GM12878 (cell line): ENCODE measurements at regions not wholly inside any gene's neighbourhood (a gene's known extent, or its start where the extent isn't known, plus 50 kb on each side); places are given as distances from the start of the nearest gene placed in this dataset.
A peak's percentile ranks its signal among the peaks of the same experiment; 100 is the strongest.

Experiments used
- ASH2L ChIP-seq: fragments of 300-600, 200-600 bp; sonication (generic); IDR thresholded peaks from 2 replicates; pipeline ENCODE4 v1.6.1; 2017; ENCODE audit warnings: low read depth, mild to moderate bottlenecking, borderline replicate concordance
- ATF7 ChIP-seq: fragments of 450-650 bp; IDR thresholded peaks from 2 replicates; pipeline ENCODE4 v1.6.1; 2016; ENCODE audit warnings: low read depth, mild to moderate bottlenecking
- BCL11A ChIP-seq: IDR thresholded peaks from 2 replicates; pipeline ENCODE4 v1.6.1; 2011; ENCODE audit warnings: low read depth, low read length
- BMI1 ChIP-seq: fragments of 450-650 bp; IDR thresholded peaks from 2 replicates; pipeline ENCODE4 v1.6.1; 2016; ENCODE audit warnings: mild to moderate bottlenecking, moderate library complexity, borderline replicate concordance
- CHD2 ChIP-seq: IDR thresholded peaks from 2 replicates; pipeline ENCODE4 v1.6.1; 2011; ENCODE audit warnings: low read depth, low read length, improper control_type of control experiment, borderline replicate concordance
- CREM ChIP-seq: IDR thresholded peaks from 2 replicates; pipeline ENCODE4 v1.6.1; 2014; ENCODE audit warnings: antibody characterized with exemption, low read depth
- E4F1 ChIP-seq: fragments of 450-650 bp; IDR thresholded peaks from 2 replicates; pipeline ENCODE4 v1.6.1; 2018; ENCODE audit warnings: borderline replicate concordance, mild to moderate bottlenecking; ENCODE audit not compliant: partially characterized antibody
- EED ChIP-seq: sonication (generic); IDR thresholded peaks from 2 replicates; pipeline ENCODE4 v1.6.1; 2016; ENCODE audit warnings: antibody characterized with exemption, low read depth
- ETV6 ChIP-seq, 2 experiments: fragments of 450-650 bp in 1 of 2; IDR thresholded peaks in 1 of 2; conservative IDR thresholded peaks in 1 of 2; 2 replicates each; pipeline ENCODE4 v1.6.1; 2014; ENCODE audit warnings: antibody characterized with exemption in 1 of 2, borderline replicate concordance in 1 of 2, low read depth in 1 of 2, mild to moderate bottlenecking in 1 of 2, moderate library complexity in 1 of 2
- HDGF ChIP-seq: fragments of 450-650 bp; IDR thresholded peaks from 2 replicates; pipeline ENCODE4 v1.6.1; 2016; ENCODE audit warnings: antibody characterized with exemption
- IKZF1 ChIP-seq: fragments of 450-650 bp; conservative IDR thresholded peaks from 2 replicates; pipeline ENCODE4 v1.6.1; 2017; ENCODE audit warnings: antibody characterized with exemption, mild to moderate bottlenecking
- KAT2A ChIP-seq: conservative IDR thresholded peaks from 2 replicates; pipeline ENCODE4 v1.6.1; 2011; ENCODE audit warnings: low read depth, low read length; ENCODE audit not compliant: control insufficient read depth
- MAX ChIP-seq: IDR thresholded peaks from 2 replicates; pipeline ENCODE4 v1.6.1; 2012; ENCODE audit warnings: low read depth, low read length, improper control_type of control experiment
- MTA2 ChIP-seq: fragments of 450-650 bp; IDR thresholded peaks from 2 replicates; pipeline ENCODE4 v1.6.1; 2016; ENCODE audit warnings: low read depth, mild to moderate bottlenecking, moderate library complexity
- MXI1 ChIP-seq: fragments of 150-350 bp; IDR thresholded peaks from 2 replicates; pipeline ENCODE4 v1.6.1; 2011; ENCODE audit warnings: low read depth, mild to moderate bottlenecking, inconsistent platforms, low read length, improper control_type of control experiment
- NFYB ChIP-seq: IDR thresholded peaks from 2 replicates; pipeline ENCODE4 v1.6.1; 2011; ENCODE audit warnings: low read depth, mild to moderate bottlenecking, low read length, improper control_type of control experiment, moderate library complexity; ENCODE audit not compliant: insufficient read depth
- PAX5 ChIP-seq: IDR thresholded peaks from 2 replicates; pipeline ENCODE4 v1.6.1; 2011; ENCODE audit warnings: low read depth, low read length, borderline replicate concordance
- RUNX3 ChIP-seq: IDR thresholded peaks from 2 replicates; pipeline ENCODE4 v1.6.1; 2012; ENCODE audit warnings: low read length, inconsistent platforms
- SPI1 ChIP-seq: IDR thresholded peaks from 2 replicates; pipeline ENCODE4 v1.6.1; 2011; ENCODE audit warnings: low read depth, mild to moderate bottlenecking, low read length, moderate library complexity, borderline replicate concordance; ENCODE audit not compliant: insufficient read depth
- SREBF1 ChIP-seq: IDR thresholded peaks from 2 replicates; pipeline ENCODE4 v1.6.1; 2012; ENCODE audit warnings: mild to moderate bottlenecking, low read length
- SRF ChIP-seq, 2 experiments: IDR thresholded peaks; 2 replicates each; pipeline ENCODE4 v1.6.1; 2011; ENCODE audit warnings: low read depth in 2 of 2, low read length in 2 of 2, mild to moderate bottlenecking in 1 of 2, moderate library complexity in 1 of 2
- STAT1 ChIP-seq: fragments of 450-650 bp; conservative IDR thresholded peaks from 2 replicates; pipeline ENCODE4 v1.6.1; 2014; ENCODE audit warnings: antibody characterized with exemption, mild to moderate bottlenecking
- TBL1XR1 ChIP-seq: IDR thresholded peaks from 2 replicates; pipeline ENCODE4 v1.6.1; 2012; ENCODE audit warnings: low read depth, low read length, improper control_type of control experiment
- YY1 ChIP-seq: IDR thresholded peaks from 2 replicates; pipeline ENCODE4 v1.6.1; 2011; ENCODE audit warnings: low read depth, mild to moderate bottlenecking, low read length
- ZBED1 ChIP-seq: IDR thresholded peaks from 2 replicates; pipeline ENCODE4 v1.6.1; 2016; ENCODE audit warnings: borderline replicate concordance
- ZBTB11 ChIP-seq: fragments of 450-650 bp; formaldehyde crosslinking; IDR thresholded peaks from 2 replicates; pipeline ENCODE4 v1.5.0; 2022; ENCODE audit warnings: mild to moderate bottlenecking, missing genetic modification characterization
- ZNF622 ChIP-seq: fragments of 450-650 bp; IDR thresholded peaks from 2 replicates; pipeline ENCODE4 v1.6.1; 2017; ENCODE audit warnings: mild to moderate bottlenecking, inconsistent platforms

- TF ChIP-seq E4F1: no peak
- no peak for TF ChIP-seq ETV6 (conservative IDR thresholded peaks at IDR 0.05 in 1 of 2, IDR thresholded peaks at IDR 0.05 in 1 of 2; ENCODE audit: borderline replicate concordance in 1 of 2, low read depth in 1 of 2)
- peak; percentile 74 for TF ChIP-seq BCL11A
- no peak for TF ChIP-seq CHD2
- peak; percentile 60; the same call in 1 of the 2 replicates for TF ChIP-seq EED
- TF ChIP-seq MXI1: no peak
- TF ChIP-seq KAT2A: no peak
- 0 out of 2 replicates have a peak, but pooled peaks have one; percentile 15 for TF ChIP-seq PAX5
- peak; percentile 31; the same call in 1 of the 2 replicates for TF ChIP-seq CREM
- TF ChIP-seq ZBTB11 (CRISPR knock-in tag): no peak
- TF ChIP-seq HDGF: no peak
- TF ChIP-seq BMI1: peak; percentile 36; the same call in 1 of the 2 replicates
- no peak for TF ChIP-seq ZBED1
- no peak for TF ChIP-seq STAT1
- no peak for TF ChIP-seq SREBF1
- peak; percentile 61; the same call in 1 of the 2 replicates for TF ChIP-seq IKZF1
- peak; percentile 51; the same call in 1 of the 2 replicates for TF ChIP-seq SPI1
- TF ChIP-seq ATF7: 0 out of 2 replicates have a peak, but pooled peaks have one; percentile 26
- no peak for TF ChIP-seq SRF (IDR thresholded peaks at IDR 0.05; ENCODE audit: low read depth in 2 of 2, low read length in 2 of 2)
- TF ChIP-seq ZNF622: no peak
- TF ChIP-seq NFYB: no peak
- TF ChIP-seq RUNX3: peak; percentile 45; the same call in 1 of the 2 replicates
- TF ChIP-seq MTA2: peak; percentile 89
- TF ChIP-seq MAX: no peak
- TF ChIP-seq YY1: no peak
- no peak for TF ChIP-seq ASH2L
- TF ChIP-seq TBL1XR1: no peak
Measured at GRCh38 chr3:118485693-118486092, 549.0 kb downstream of the IGSF11 start (continued).
